ENCODE measurements at regions not wholly inside any gene's neighbourhood (a gene's known extent, or its start where the extent isn't known, plus 50 kb on each side); places are given as distances from the start of the nearest gene placed in this dataset.

DNA sequence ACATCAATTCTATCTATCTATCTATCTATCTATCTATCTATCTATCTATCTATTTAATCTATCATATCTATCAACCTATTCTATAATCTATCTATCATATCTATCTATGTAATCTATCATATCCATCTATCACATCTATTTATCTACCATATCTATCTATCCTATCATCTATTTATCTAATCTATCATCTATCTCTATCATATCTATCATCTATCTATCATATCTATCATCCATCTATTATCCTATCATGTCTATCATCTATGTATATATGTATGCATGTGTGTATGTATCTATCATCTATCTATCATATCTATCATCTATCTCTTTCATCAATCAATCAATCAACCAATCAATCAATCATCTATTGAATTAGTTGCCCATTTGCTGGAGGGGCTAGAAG is 159.3 kb upstream of the GALNT17 start:
- intact Hi-C loops (cut with micrococcal nuclease): loop anchor here in 1 of 2 donors (1.0 kb wide), 1 partner anchor 17 kb away; no protein-coding TSS in a partner anchor
- no peaks in the 10 kb centered on the region for H3K27me3 ChIP-seq (ENCODE audit: control insufficient read depth in 2 of 2, insufficient read depth in 2 of 2, low read length in 2 of 2)
- no peak overlapping the region for H2AFZ ChIP-seq (ENCODE audit: insufficient read depth, low read depth, low read length, poor library complexity, severe bottlenecking)
- H3K4me1 ChIP-seq (ENCODE audit: control insufficient read depth in 1 of 2, insufficient read depth in 2 of 2, low read length in 2 of 2): no peaks in the 10 kb centered on the region
- H3K4me2 ChIP-seq (replicated peaks; ENCODE audit: extremely low read depth, low read length, poor library complexity, severe bottlenecking): no peak overlapping the region
- TF ChIP-seq, protein P1, sequence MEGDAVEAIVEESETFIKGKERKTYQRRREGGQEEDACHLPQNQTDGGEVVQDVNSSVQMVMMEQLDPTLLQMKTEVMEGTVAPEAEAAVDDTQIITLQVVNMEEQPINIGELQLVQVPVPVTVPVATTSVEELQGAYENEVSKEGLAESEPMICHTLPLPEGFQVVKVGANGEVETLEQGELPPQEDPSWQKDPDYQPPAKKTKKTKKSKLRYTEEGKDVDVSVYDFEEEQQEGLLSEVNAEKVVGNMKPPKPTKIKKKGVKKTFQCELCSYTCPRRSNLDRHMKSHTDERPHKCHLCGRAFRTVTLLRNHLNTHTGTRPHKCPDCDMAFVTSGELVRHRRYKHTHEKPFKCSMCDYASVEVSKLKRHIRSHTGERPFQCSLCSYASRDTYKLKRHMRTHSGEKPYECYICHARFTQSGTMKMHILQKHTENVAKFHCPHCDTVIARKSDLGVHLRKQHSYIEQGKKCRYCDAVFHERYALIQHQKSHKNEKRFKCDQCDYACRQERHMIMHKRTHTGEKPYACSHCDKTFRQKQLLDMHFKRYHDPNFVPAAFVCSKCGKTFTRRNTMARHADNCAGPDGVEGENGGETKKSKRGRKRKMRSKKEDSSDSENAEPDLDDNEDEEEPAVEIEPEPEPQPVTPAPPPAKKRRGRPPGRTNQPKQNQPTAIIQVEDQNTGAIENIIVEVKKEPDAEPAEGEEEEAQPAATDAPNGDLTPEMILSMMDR (IDR thresholded peaks at IDR 0.05): no peak
- H3K9ac ChIP-seq (ENCODE audit: insufficient read depth, low read length, poor library complexity, severe bottlenecking): no peak overlapping the region
- peaks cover 8 to 36% (median 17%) of the 10 kb centered on the region in 7 donors for H3K9me3 Mint-ChIP-seq
- DNase-seq: no peak
- no peaks in the 10 kb centered on the region for H3K4me1 Mint-ChIP-seq
- H3K27ac Mint-ChIP-seq: no peak overlapping the region
- H3K36me3 Mint-ChIP-seq: no peaks in the 10 kb centered on the region
- H3K79me2 ChIP-seq (ENCODE audit: insufficient read depth, low read length): no peaks in the 10 kb centered on the region
- H3K4me3 Mint-ChIP-seq: no peak overlapping the region
- H3K27ac ChIP-seq (ENCODE audit: low read depth in 1 of 2, low read length in 2 of 2): no peak overlapping the region
- H3K27me3 Mint-ChIP-seq (ENCODE audit: low read depth in 3 of 3): peaks cover 0 to 2% (median 0%) of the 10 kb centered on the region in 3 donors
- H3K9me3 ChIP-seq (replicated peaks in 1 of 2; ENCODE audit: control insufficient read depth in 1 of 2, insufficient read depth in 1 of 2, low read length in 2 of 2): peaks cover 26 to 35% of the 10 kb centered on the region in 2 donors
- H4K20me1 ChIP-seq (ENCODE audit: insufficient read depth, low read length): no peaks in the 10 kb centered on the region
- H3K4me3 ChIP-seq (replicated peaks in 1 of 3; ENCODE audit: low read depth in 2 of 3, low read length in 3 of 3): no peak overlapping the region
- no peaks in the 10 kb centered on the region for H3K36me3 ChIP-seq (replicated peaks in 1 of 2; ENCODE audit: control insufficient read depth in 1 of 2, insufficient read depth in 2 of 2, low read length in 2 of 2)

DNA sequence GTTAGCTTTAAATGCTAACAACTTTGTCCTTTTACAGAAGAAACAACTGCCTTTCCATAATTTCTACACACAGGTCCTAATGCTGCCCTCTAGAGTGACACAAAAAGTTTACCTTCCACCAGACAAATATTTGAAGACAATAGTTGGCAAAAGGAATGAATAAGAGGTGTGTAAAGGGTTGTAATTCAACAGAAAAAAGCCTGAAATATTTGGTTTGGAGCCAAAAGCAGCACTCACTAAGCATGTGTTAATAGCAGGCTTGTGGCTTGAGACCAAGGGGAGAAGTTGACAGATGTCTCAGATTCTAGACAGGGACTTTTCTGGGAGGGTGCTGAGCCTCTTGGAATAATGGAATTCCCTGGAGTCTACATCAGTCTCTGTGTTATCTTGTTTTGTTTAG is 156.2 kb upstream of the GALNT17 start:
- peaks cover 0 to 2% (median 0%) of the 10 kb centered on the region in 3 donors for H3K27me3 Mint-ChIP-seq (ENCODE audit: low read depth in 3 of 3)
- TF ChIP-seq, protein P1 (IDR thresholded peaks at IDR 0.05): no peak
- intact Hi-C loops (cut with micrococcal nuclease): loop anchor here in 1 of 2 donors (2.0 kb wide), 1 partner anchor 15 kb away; no protein-coding TSS in a partner anchor

More for the DNA sequence above, 156.2 kb upstream of the GALNT17 start:
- Histone ChIP-seq H4K20me1 (ENCODE audit: insufficient read depth, low read length) (no peaks in the 10 kb centered on the region), H3K27ac (ENCODE audit: low read depth in 1 of 2, low read length in 2 of 2) (no peak overlapping the region), H3K27me3 (ENCODE audit: control insufficient read depth in 2 of 2, insufficient read depth in 2 of 2, low read length in 2 of 2) (no peaks in the 10 kb centered on the region), H2AFZ (ENCODE audit: insufficient read depth, low read depth, low read length, poor library complexity, severe bottlenecking) (no peak overlapping the region), H3K4me3 (replicated peaks in 1 of 3; ENCODE audit: low read depth in 2 of 3, low read length in 3 of 3) (no peak overlapping the region), H3K4me1 (ENCODE audit: control insufficient read depth in 1 of 2, insufficient read depth in 2 of 2, low read length in 2 of 2) (no peaks in the 10 kb centered on the region), H3K79me2 (ENCODE audit: insufficient read depth, low read length) (no peaks in the 10 kb centered on the region), H3K4me2 (replicated peaks; ENCODE audit: extremely low read depth, low read length, poor library complexity, severe bottlenecking) (no peak overlapping the region), H3K9me3 (replicated peaks in 1 of 2; ENCODE audit: control insufficient read depth in 1 of 2, insufficient read depth in 1 of 2, low read length in 2 of 2) (peaks cover 6 to 13% of the 10 kb centered on the region in 2 donors), H3K36me3 (replicated peaks in 1 of 2; ENCODE audit: control insufficient read depth in 1 of 2, insufficient read depth in 2 of 2, low read length in 2 of 2) (no peaks in the 10 kb centered on the region), H3K9ac (ENCODE audit: insufficient read depth, low read length, poor library complexity, severe bottlenecking) (no peak overlapping the region)
- H3K36me3 Mint-ChIP-seq: no peaks in the 10 kb centered on the region
- peaks cover 4 to 14% (median 8%) of the 10 kb centered on the region in 7 donors for H3K9me3 Mint-ChIP-seq
- no peaks in the 10 kb centered on the region for H3K4me1 Mint-ChIP-seq
- H3K4me3 Mint-ChIP-seq: no peak overlapping the region
- no peak overlapping the region for H3K27ac Mint-ChIP-seq
- DNase-seq: no peak

Measured in CD14-positive monocyte (primary cell).